Stomach (tissue), 4 donors: ENCODE measurements at regions not wholly inside any gene's neighbourhood (a gene's known extent, or its start where the extent isn't known, plus 50 kb on each side); places are given as distances from the start of the nearest gene placed in this dataset.

Experiments
- CTCF ChIP-seq, 7 experiments: fragments of 450-650 bp in 4 of 7; fragments of 200-600 bp in 3 of 7; sonication (generic) in 3 of 7; IDR thresholded peaks; one replicate each; pipeline ENCODE4 v1.5.1; 2016 to 2019; ENCODE audit warnings: antibody characterized with exemption in 7 of 7, control low read depth in 2 of 7, mild to moderate bottlenecking in 1 of 7
- EP300 ChIP-seq: sonication (generic); formaldehyde crosslinking; IDR thresholded peaks from one replicate; pipeline ENCODE4 v1.6.1; 2017; ENCODE audit warnings: antibody characterized with exemption
- POLR2A ChIP-seq, 4 donors: fragments of 450-650 bp; IDR thresholded peaks; one replicate each; pipeline ENCODE4 v1.6.1; 2016; ENCODE audit warnings: antibody characterized with exemption in 4 of 4, control low read depth in 2 of 4, mild to moderate bottlenecking in 1 of 4, moderate library complexity in 1 of 4

GRCh38 chr12:63307849-63308248 is 156.8 kb upstream of the AVPR1A start:
- TF ChIP-seq CTCF (IDR thresholded peaks at IDR 0.05): no peak
- no peak for TF ChIP-seq EP300
- TF ChIP-seq POLR2A (IDR thresholded peaks at IDR 0.05): no peak
